Smooth muscle cell (in vitro differentiated cells): ENCODE measurements at regions not wholly inside any gene's neighbourhood (a gene's known extent, or its start where the extent isn't known, plus 50 kb on each side); places are given as distances from the start of the nearest gene placed in this dataset.
A peak's percentile ranks its signal among the peaks of the same experiment; 100 is the strongest.

Source experiments
- DNase-seq: peaks from one replicate; lab custom pipeline; 2025; ENCODE audit not compliant: unreplicated experiment; lab: John Stamatoyannopoulos, UW
- H2AFZ ChIP-seq: fragments of 200-600 bp; sonication (generic); 2 replicates; pipeline ENCODE4 v1.6.0; 2016; ENCODE audit warnings: antibody characterized with exemption, low read depth, mild to moderate bottlenecking
- H3F3A ChIP-seq: fragments of 200-600 bp; sonication (generic); 2 replicates; pipeline ENCODE4 v1.6.0; 2017; ENCODE audit warnings: antibody characterized with exemption, low read depth
- H3K27ac ChIP-seq: fragments of 200-600 bp; sonication (generic); 2 replicates; pipeline ENCODE4 v1.5.1; 2016; ENCODE audit warnings: low read depth, mild to moderate bottlenecking
- H3K27me3 ChIP-seq: fragments of 200-600 bp; sonication (generic); 2 replicates; pipeline ENCODE4 v1.6.1; 2016; ENCODE audit warnings: low read depth, mild to moderate bottlenecking
- H3K36me3 ChIP-seq: fragments of 200-600 bp; sonication (generic); 2 replicates; pipeline ENCODE4 v1.5.1; 2016; ENCODE audit warnings: low read depth
- H3K4me1 ChIP-seq: fragments of 200-600 bp; sonication (generic); 2 replicates; pipeline ENCODE4 v1.5.1; 2016; ENCODE audit warnings: low read depth
- H3K4me2 ChIP-seq: fragments of 200-600 bp; sonication (generic); 2 replicates; pipeline ENCODE4 v1.6.0; 2016; ENCODE audit warnings: mild to moderate bottlenecking
- H3K4me3 ChIP-seq: fragments of 200-600 bp; sonication (generic); 2 replicates; pipeline ENCODE4 v1.5.1; 2016; ENCODE audit warnings: mild to moderate bottlenecking
- H3K79me2 ChIP-seq: fragments of 200-600 bp; sonication (generic); 2 replicates; pipeline ENCODE4 v1.6.0; 2016; ENCODE audit warnings: low read depth, mild to moderate bottlenecking
- H3K9ac ChIP-seq: fragments of 200-600 bp; sonication (generic); 2 replicates; pipeline ENCODE4 v1.6.0; 2016; ENCODE audit warnings: low read depth
- H3K9me3 ChIP-seq: fragments of 200-600 bp; sonication (generic); replicated peaks from 2 replicates; pipeline ENCODE4 v1.5.1; 2016; ENCODE audit warnings: low read depth
- H4K20me1 ChIP-seq: fragments of 200-600 bp; sonication (generic); 2 replicates; pipeline ENCODE4 v1.6.0; 2016; ENCODE audit warnings: low read depth
- CTCF ChIP-seq: fragments of 200-600 bp; sonication (generic); IDR thresholded peaks from 2 replicates; pipeline ENCODE4 v1.5.1; 2017; ENCODE audit warnings: borderline replicate concordance, mild to moderate bottlenecking, antibody characterized with exemption; ENCODE audit not compliant: insufficient read depth, poor library complexity, severe bottlenecking
- WGBS: methylation state at CpG from one replicate; pipeline ENCODE4 v1.1.7; 2016; ENCODE audit warnings: low lambda C conversion rate; 5-methylcytosine and 5-hydroxymethylcytosine counted together

- no peaks in the 10 kb centered on the region for H3K79me2 ChIP-seq
- DNase-seq, result no peak
- H3K9me3 ChIP-seq, result no peaks in the 10 kb centered on the region
- no peak for TF ChIP-seq CTCF
- peak overlapping the region; percentile 53 for H3K9ac ChIP-seq
- no peaks in the 10 kb centered on the region for H3F3A ChIP-seq
- no peak overlapping the region for H2AFZ ChIP-seq
- WGBS, result 95% methylated on average over 9 of the region's 9 CpGs
- H3K4me3 ChIP-seq, result no peak overlapping the region
- no peaks in the 10 kb centered on the region for H4K20me1 ChIP-seq
- peak overlapping the region; percentile 55 for H3K4me2 ChIP-seq
- H3K27me3 ChIP-seq, result no peaks in the 10 kb centered on the region
- no peaks in the 10 kb centered on the region for H3K4me1 ChIP-seq
- H3K27ac ChIP-seq, result peak overlapping the region; percentile 75
- no peaks in the 10 kb centered on the region for H3K36me3 ChIP-seq
These were observed 75.2 kb upstream of the UBAC2 start for GRCh38 chr13:99125326-99125915.

- Histone ChIP-seq H3F3A (no peaks in the 10 kb centered on the region), H2AFZ (no peak overlapping the region), H3K4me2 (no peak overlapping the region), H3K9me3 (no peaks in the 10 kb centered on the region), H4K20me1 (no peaks in the 10 kb centered on the region), H3K27ac (no peak overlapping the region), H3K27me3 (no peaks in the 10 kb centered on the region), H3K79me2 (no peaks in the 10 kb centered on the region), H3K36me3 (no peaks in the 10 kb centered on the region), H3K4me3 (no peak overlapping the region), H3K4me1 (no peaks in the 10 kb centered on the region), H3K9ac (no peak overlapping the region)
- no peak for DNase-seq
- 96% methylated on average over 2 of the region's 2 CpGs for WGBS
- TF ChIP-seq CTCF, result no peak
These were observed 73.8 kb upstream of the UBAC2 start for GRCh38 chr13:99126821-99127220.

GRCh38 chr13:99129050-99129449, 71.6 kb upstream of the UBAC2 start:
- peaks cover 4% of the 10 kb centered on the region for H3K4me1 ChIP-seq
- H3F3A ChIP-seq, result no peaks in the 10 kb centered on the region
- no peak for TF ChIP-seq CTCF
- no peaks in the 10 kb centered on the region for H4K20me1 ChIP-seq
- H3K27me3 ChIP-seq, result no peaks in the 10 kb centered on the region
- H3K9ac ChIP-seq, result no peak overlapping the region
- H3K4me2 ChIP-seq, result no peak overlapping the region
- no peak for DNase-seq
- no peak overlapping the region for H3K27ac ChIP-seq
- H2AFZ ChIP-seq, result no peak overlapping the region
- 87% methylated on average over 2 of the region's 2 CpGs for WGBS
- H3K9me3 ChIP-seq, result no peaks in the 10 kb centered on the region
- no peaks in the 10 kb centered on the region for H3K36me3 ChIP-seq
- no peaks in the 10 kb centered on the region for H3K79me2 ChIP-seq
- no peak overlapping the region for H3K4me3 ChIP-seq

- WGBS, result 92% methylated on average over 7 of the region's 7 CpGs
These were observed 70.7 kb upstream of the UBAC2 start for GRCh38 chr13:99129951-99130350.

More at GRCh38 chr13:99129951-99130350, 70.7 kb upstream of the UBAC2 start:
- no peak overlapping the region for H3K4me3 ChIP-seq
- H3K9ac ChIP-seq, result no peak overlapping the region
- no peak for DNase-seq
- H3K27ac ChIP-seq, result no peak overlapping the region
- no peaks in the 10 kb centered on the region for H3K79me2 ChIP-seq
- no peaks in the 10 kb centered on the region for H3K36me3 ChIP-seq
- H3K4me2 ChIP-seq, result no peak overlapping the region
- no peak overlapping the region for H2AFZ ChIP-seq
- no peaks in the 10 kb centered on the region for H3K9me3 ChIP-seq
- H4K20me1 ChIP-seq, result no peaks in the 10 kb centered on the region
- H3K27me3 ChIP-seq, result no peaks in the 10 kb centered on the region
- TF ChIP-seq CTCF, result no peak
- peaks cover 6% of the 10 kb centered on the region for H3K4me1 ChIP-seq
- H3F3A ChIP-seq, result no peaks in the 10 kb centered on the region
